ENCODE measurements at regions not wholly inside any gene's neighbourhood (a gene's known extent, or its start where the extent isn't known, plus 50 kb on each side); places are given as distances from the start of the nearest gene placed in this dataset.
"Not testable (repeated sequence)": the region's sequence is repeated elsewhere in the genome, so short reads cannot be mapped to it uniquely, and the experiment has no call there.

DNA sequence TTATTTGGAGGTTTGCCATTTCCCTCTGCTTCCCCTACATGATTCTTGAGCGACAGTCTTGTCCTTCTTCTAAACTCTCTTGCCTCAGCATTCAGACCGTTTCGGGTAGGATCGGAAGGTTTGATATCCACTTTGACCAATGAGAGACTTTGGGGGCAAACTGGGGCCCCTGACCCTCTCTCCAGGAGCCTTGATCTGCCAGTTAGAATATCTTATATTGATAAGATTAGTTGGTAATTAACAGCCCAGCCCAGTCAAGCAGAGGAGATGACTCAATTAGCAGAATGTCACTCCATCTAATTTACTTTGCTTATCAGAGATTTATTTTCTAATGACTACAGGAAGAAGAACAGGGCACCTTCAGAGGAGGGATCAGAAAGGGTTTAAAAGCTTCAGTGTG is 532.8 kb downstream of the XYLT1 start:
- Histone ChIP-seq H3K4me1 (replicated peaks) (no peaks in the 10 kb centered on the region), H3K36me3 (no peaks in the 10 kb centered on the region), H3K9me3 (no peaks in the 10 kb centered on the region), H3K27ac (no peak overlapping the region), H3K27me3 (replicated peaks; ENCODE audit: insufficient read depth) (no peaks in the 10 kb centered on the region), H3K4me3 (no peak overlapping the region)
- no peak for TF ChIP-seq POLR2A (IDR thresholded peaks at IDR 0.05)
- TF ChIP-seq POLR2AphosphoS5 (IDR thresholded peaks at IDR 0.05): no peak
- no peak for TF ChIP-seq CTCF (IDR thresholded peaks at IDR 0.05)
- intact Hi-C loops (cut with DNase I): no loop called here
- no peak for DNase-seq (ENCODE audit: low spot score)
- WGBS: 51% methylated on average over 4 of the region's 4 CpGs

GRCh38 chr16:16938980-16939379 is 531.8 kb downstream of the XYLT1 start:
- Histone ChIP-seq H3K36me3 (no peaks in the 10 kb centered on the region), H3K4me1 (replicated peaks) (no peaks in the 10 kb centered on the region), H3K27ac (no peak overlapping the region), H3K27me3 (replicated peaks; ENCODE audit: insufficient read depth) (no peaks in the 10 kb centered on the region), H3K4me3 (no peak overlapping the region), H3K9me3 (no peaks in the 10 kb centered on the region)
- no peak for TF ChIP-seq POLR2A (IDR thresholded peaks at IDR 0.05)
- no peak for TF ChIP-seq POLR2AphosphoS5 (IDR thresholded peaks at IDR 0.05)
- no peak for TF ChIP-seq CTCF (IDR thresholded peaks at IDR 0.05)
- 49% methylated on average over 3 of the region's 3 CpGs for WGBS
- DNase-seq (ENCODE audit: low spot score): no peak
- intact Hi-C loops (cut with DNase I): no loop called here

DNA sequence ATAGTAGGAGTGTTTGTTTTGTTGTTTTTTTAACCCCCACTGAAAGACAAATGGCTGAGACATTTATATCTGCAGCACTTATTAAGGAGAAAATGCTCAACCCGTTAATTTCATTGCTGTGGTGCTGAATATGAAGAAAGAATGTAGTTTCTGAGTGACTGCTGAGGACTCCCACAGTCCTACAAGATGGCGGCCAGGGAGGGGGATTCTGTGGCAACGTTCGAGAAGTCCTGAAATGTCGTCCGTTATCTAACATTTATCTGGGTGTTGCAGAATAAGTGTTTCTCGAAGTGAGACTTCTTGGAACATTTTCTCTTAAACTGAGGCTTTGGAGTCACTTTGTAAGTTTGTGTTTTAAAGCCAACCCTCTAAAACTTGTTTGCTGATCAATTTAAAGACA is 530.4 kb downstream of the XYLT1 start:
- Histone ChIP-seq H3K27ac (no peak overlapping the region), H3K9me3 (no peaks in the 10 kb centered on the region), H3K27me3 (replicated peaks; ENCODE audit: insufficient read depth) (no peaks in the 10 kb centered on the region), H3K36me3 (no peaks in the 10 kb centered on the region), H3K4me3 (no peak overlapping the region), H3K4me1 (replicated peaks) (no peaks in the 10 kb centered on the region)
- DNase-seq (ENCODE audit: low spot score): no peak
- TF ChIP-seq POLR2A (IDR thresholded peaks at IDR 0.05) (no peak), POLR2AphosphoS5 (IDR thresholded peaks at IDR 0.05) (no peak)
- intact Hi-C loops (cut with DNase I): no loop called here
- 40% methylated on average over 7 of the region's 7 CpGs for WGBS

GRCh38 chr16:16942849-16943248 is 527.9 kb downstream of the XYLT1 start:
- H3K36me3 ChIP-seq; DNase-seq (ENCODE audit: low spot score); intact Hi-C loops (cut with DNase I); H3K4me3 ChIP-seq; H3K9me3 ChIP-seq; H3K27me3 ChIP-seq (replicated peaks; ENCODE audit: insufficient read depth); H3K27ac ChIP-seq; H3K4me1 ChIP-seq (replicated peaks): not testable (repeated sequence)
- 87% methylated on average over 6 of the region's 6 CpGs for WGBS

- no peaks in the 10 kb centered on the region for H3K4me1 ChIP-seq (replicated peaks)
- H3K27me3 ChIP-seq (replicated peaks; ENCODE audit: insufficient read depth): no peaks in the 10 kb centered on the region
- no peak overlapping the region for H3K27ac ChIP-seq
- H3K4me3 ChIP-seq: no peak overlapping the region
- H3K9me3 ChIP-seq: no peaks in the 10 kb centered on the region
- intact Hi-C loops (cut with DNase I): loop anchor here (5.0 kb wide), 1 partner anchor 67 kb away; no protein-coding TSS in a partner anchor
- TF ChIP-seq POLR2AphosphoS5 (IDR thresholded peaks at IDR 0.05) (no peak), POLR2A (IDR thresholded peaks at IDR 0.05) (no peak), CTCF (IDR thresholded peaks at IDR 0.05) (no peak)
- WGBS: 85% methylated on average over 1 of the region's 1 CpG
- no peak for DNase-seq (ENCODE audit: low spot score)
- H3K36me3 ChIP-seq: no peaks in the 10 kb centered on the region
Measured at GRCh38 chr16:16945207-16945606, 525.6 kb downstream of the XYLT1 start.

DNA sequence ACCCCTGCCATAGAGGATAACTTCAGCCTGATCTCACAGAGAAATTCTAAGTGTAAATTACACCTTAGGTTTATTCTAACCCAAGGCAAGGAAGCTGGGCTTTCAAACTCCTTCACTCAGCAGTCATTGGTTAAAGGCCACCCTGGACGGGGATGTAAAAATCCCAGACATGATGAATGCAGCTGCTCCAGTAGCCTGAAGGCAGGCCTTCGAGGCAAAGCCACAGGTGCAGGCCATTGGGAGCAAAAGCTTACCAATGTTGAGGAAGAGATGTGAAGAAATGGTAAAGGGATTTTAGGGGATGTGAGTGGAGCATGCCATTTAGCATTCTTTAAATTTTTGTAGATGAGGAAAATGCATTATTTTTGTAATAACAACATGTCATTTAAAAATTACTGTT is 514.4 kb downstream of the XYLT1 start:
- H3K36me3 ChIP-seq: no peaks in the 10 kb centered on the region
- intact Hi-C loops (cut with DNase I): no loop called here
- H3K4me1 ChIP-seq (replicated peaks): no peaks in the 10 kb centered on the region
- H3K27ac ChIP-seq: no peak overlapping the region
- H3K9me3 ChIP-seq: no peaks in the 10 kb centered on the region
- no peak for TF ChIP-seq POLR2A (IDR thresholded peaks at IDR 0.05)
- TF ChIP-seq CTCF (IDR thresholded peaks at IDR 0.05): no peak
- TF ChIP-seq POLR2AphosphoS5 (IDR thresholded peaks at IDR 0.05): no peak
- no peak overlapping the region for H3K4me3 ChIP-seq
- DNase-seq (ENCODE audit: low spot score): no peak
- H3K27me3 ChIP-seq (replicated peaks; ENCODE audit: insufficient read depth): no peaks in the 10 kb centered on the region
- WGBS: 68% methylated on average over 2 of the region's 2 CpGs

All from prostate gland (tissue), 2 donors.